ENCODE measurements at regions not wholly inside any gene's neighbourhood (a gene's known extent, or its start where the extent isn't known, plus 50 kb on each side); places are given as distances from the start of the nearest gene placed in this dataset.

GRCh38 chr10:78476156-78476555 lies 442.5 kb downstream of the RPS24 start:
- no peaks in the 10 kb centered on the region for H3K36me3 ChIP-seq (ENCODE audit: control insufficient read depth, insufficient read depth, low read length)
- TF ChIP-seq, protein P1, sequence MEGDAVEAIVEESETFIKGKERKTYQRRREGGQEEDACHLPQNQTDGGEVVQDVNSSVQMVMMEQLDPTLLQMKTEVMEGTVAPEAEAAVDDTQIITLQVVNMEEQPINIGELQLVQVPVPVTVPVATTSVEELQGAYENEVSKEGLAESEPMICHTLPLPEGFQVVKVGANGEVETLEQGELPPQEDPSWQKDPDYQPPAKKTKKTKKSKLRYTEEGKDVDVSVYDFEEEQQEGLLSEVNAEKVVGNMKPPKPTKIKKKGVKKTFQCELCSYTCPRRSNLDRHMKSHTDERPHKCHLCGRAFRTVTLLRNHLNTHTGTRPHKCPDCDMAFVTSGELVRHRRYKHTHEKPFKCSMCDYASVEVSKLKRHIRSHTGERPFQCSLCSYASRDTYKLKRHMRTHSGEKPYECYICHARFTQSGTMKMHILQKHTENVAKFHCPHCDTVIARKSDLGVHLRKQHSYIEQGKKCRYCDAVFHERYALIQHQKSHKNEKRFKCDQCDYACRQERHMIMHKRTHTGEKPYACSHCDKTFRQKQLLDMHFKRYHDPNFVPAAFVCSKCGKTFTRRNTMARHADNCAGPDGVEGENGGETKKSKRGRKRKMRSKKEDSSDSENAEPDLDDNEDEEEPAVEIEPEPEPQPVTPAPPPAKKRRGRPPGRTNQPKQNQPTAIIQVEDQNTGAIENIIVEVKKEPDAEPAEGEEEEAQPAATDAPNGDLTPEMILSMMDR (IDR thresholded peaks at IDR 0.05; ENCODE audit: insufficient read depth, low read length, poor library complexity, severe bottlenecking), result no peak
- no peak for DNase-seq (ENCODE audit: low read depth)
- H3K27me3 ChIP-seq (ENCODE audit: control insufficient read depth, insufficient read depth, low read length), result no peaks in the 10 kb centered on the region
- H3K4me3 ChIP-seq (ENCODE audit: low read depth, low read length), result no peak overlapping the region

GRCh38 chr10:78476844-78477243 lies 443.2 kb downstream of the RPS24 start:
- no peak for DNase-seq (ENCODE audit: low read depth)
- Histone ChIP-seq H3K36me3 (ENCODE audit: control insufficient read depth, insufficient read depth, low read length) (no peaks in the 10 kb centered on the region), H3K27me3 (ENCODE audit: control insufficient read depth, insufficient read depth, low read length) (no peaks in the 10 kb centered on the region), H3K4me3 (ENCODE audit: low read depth, low read length) (no peak overlapping the region)
- TF ChIP-seq, protein P1 (IDR thresholded peaks at IDR 0.05; ENCODE audit: insufficient read depth, low read length, poor library complexity, severe bottlenecking), result no peak

- Histone ChIP-seq H3K36me3 (ENCODE audit: control insufficient read depth, insufficient read depth, low read length) (no peaks in the 10 kb centered on the region), H3K27me3 (ENCODE audit: control insufficient read depth, insufficient read depth, low read length) (no peaks in the 10 kb centered on the region), H3K4me3 (ENCODE audit: low read depth, low read length) (no peak overlapping the region)
- DNase-seq (ENCODE audit: low read depth), result no peak
- TF ChIP-seq, protein P1 (IDR thresholded peaks at IDR 0.05; ENCODE audit: insufficient read depth, low read length, poor library complexity, severe bottlenecking), result no peak
These were observed 445.3 kb downstream of the RPS24 start for GRCh38 chr10:78478919-78479318.

DNA sequence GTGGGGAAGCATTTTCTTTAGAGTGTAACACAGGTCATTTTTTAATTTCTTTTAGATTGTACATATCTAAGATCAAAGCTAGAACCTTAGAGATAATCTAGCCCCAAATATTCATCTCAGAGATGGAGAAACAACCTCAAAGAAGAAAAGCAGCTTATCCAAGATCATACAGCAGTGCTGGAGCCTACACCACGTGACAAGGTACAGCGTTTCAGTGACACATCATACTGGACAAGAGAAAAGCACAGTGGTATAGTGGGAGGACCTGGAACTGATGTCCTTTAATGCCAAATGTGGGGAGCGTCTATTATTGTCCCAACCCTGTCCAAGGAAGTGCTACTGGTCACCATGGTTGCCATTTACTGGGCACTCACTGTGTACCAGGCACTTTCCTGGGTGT lies 445.8 kb downstream of the RPS24 start:
- DNase-seq (ENCODE audit: low read depth), result no peak
- TF ChIP-seq, protein P1 (IDR thresholded peaks at IDR 0.05; ENCODE audit: insufficient read depth, low read length, poor library complexity, severe bottlenecking), result no peak
- Histone ChIP-seq H3K36me3 (ENCODE audit: control insufficient read depth, insufficient read depth, low read length) (no peaks in the 10 kb centered on the region), H3K4me3 (ENCODE audit: low read depth, low read length) (no peak overlapping the region), H3K27me3 (ENCODE audit: control insufficient read depth, insufficient read depth, low read length) (no peaks in the 10 kb centered on the region)

- Histone ChIP-seq H3K27me3 (ENCODE audit: control insufficient read depth, insufficient read depth, low read length) (no peaks in the 10 kb centered on the region), H3K4me3 (ENCODE audit: low read depth, low read length) (no peak overlapping the region), H3K36me3 (ENCODE audit: control insufficient read depth, insufficient read depth, low read length) (no peaks in the 10 kb centered on the region)
- DNase-seq (ENCODE audit: low read depth), result no peak
- TF ChIP-seq, protein P1 (IDR thresholded peaks at IDR 0.05; ENCODE audit: insufficient read depth, low read length, poor library complexity, severe bottlenecking), result no peak
These were observed 448.2 kb downstream of the RPS24 start for GRCh38 chr10:78481842-78482241.

DNA sequence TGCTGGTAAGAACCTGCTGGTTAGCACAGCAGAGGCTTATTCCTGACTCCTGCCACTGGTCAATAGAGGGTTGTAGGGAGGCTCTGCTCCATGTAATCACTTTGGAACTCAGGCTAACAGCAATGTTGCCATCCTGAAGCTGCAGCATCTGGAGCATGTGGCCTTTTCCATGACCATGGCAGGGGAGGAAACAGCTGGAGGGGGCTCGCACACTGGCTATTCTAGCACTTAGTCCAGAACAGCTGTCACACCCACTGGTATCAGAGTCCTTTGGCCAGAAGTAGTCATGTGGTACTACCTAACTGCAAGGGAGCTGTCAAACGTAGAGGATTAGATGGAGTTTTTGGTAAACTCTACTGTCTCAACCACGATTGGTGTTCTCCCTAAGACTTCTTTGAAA lies 450.0 kb downstream of the RPS24 start:
- Histone ChIP-seq H3K27me3 (ENCODE audit: control insufficient read depth, insufficient read depth, low read length) (no peaks in the 10 kb centered on the region), H3K4me3 (ENCODE audit: low read depth, low read length) (no peak overlapping the region), H3K36me3 (ENCODE audit: control insufficient read depth, insufficient read depth, low read length) (no peaks in the 10 kb centered on the region)
- TF ChIP-seq, protein P1 (IDR thresholded peaks at IDR 0.05; ENCODE audit: insufficient read depth, low read length, poor library complexity, severe bottlenecking), result no peak
- no peak for DNase-seq (ENCODE audit: low read depth)
